ENCODE measurements at regions not wholly inside any gene's neighbourhood (a gene's known extent, or its start where the extent isn't known, plus 50 kb on each side); places are given as distances from the start of the nearest gene placed in this dataset.

DNA sequence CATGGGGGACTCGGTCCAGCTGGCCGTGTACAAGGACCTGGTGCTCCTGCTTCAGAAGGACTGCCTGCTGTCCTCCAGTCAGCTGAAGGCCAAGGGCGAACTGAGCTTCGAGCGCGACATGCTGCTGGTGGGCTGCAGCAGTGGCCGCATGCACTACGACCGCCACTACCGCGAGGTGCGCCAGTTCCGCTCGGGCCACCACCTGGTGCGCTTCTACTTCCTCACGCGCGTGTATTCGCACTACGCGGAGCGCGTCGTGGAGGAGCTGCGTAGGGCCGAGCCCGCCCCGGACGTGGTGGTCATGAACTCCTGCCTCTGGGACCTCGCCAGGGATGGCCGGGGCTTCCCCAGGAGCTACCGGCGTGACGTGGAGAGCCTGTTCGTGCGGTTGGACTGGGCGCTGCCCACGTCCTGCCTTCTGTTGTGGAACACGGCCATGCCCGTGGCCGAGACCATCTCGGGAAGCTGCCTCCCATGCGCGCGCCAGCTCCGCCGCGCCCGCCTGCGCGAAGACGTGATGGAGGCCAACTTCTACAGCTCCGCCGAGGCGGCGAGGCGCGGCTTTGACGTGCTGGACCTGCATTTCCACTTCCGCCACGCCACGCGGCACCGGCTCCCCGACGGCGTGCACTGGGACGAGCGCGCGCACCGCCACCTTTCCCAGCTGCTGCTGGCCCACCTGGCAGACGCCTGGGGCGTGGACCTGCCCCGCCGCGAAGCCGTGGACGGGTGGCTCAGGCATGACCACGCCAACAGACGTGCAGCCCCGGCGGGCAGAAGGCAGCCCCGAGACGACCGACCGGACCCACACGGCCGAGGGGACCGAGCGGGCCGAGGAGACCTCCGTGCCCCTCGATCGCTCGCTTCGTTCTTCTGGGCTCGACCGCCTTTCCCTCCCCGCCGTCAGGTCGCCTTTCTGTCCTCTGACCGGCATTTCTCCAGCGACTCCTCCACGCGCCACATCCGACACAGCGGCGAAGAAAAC lies 293.9 kb upstream of the ERBB4 start:
- TF ChIP-seq, protein P1, sequence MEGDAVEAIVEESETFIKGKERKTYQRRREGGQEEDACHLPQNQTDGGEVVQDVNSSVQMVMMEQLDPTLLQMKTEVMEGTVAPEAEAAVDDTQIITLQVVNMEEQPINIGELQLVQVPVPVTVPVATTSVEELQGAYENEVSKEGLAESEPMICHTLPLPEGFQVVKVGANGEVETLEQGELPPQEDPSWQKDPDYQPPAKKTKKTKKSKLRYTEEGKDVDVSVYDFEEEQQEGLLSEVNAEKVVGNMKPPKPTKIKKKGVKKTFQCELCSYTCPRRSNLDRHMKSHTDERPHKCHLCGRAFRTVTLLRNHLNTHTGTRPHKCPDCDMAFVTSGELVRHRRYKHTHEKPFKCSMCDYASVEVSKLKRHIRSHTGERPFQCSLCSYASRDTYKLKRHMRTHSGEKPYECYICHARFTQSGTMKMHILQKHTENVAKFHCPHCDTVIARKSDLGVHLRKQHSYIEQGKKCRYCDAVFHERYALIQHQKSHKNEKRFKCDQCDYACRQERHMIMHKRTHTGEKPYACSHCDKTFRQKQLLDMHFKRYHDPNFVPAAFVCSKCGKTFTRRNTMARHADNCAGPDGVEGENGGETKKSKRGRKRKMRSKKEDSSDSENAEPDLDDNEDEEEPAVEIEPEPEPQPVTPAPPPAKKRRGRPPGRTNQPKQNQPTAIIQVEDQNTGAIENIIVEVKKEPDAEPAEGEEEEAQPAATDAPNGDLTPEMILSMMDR (IDR thresholded peaks at IDR 0.05; ENCODE audit: insufficient read depth, low read depth, low read length, missing control alignments) = no peak
- no peak for DNase-seq (ENCODE audit: low read depth)
- no peak overlapping the region for H3K4me3 ChIP-seq (ENCODE audit: low read length)

DNA sequence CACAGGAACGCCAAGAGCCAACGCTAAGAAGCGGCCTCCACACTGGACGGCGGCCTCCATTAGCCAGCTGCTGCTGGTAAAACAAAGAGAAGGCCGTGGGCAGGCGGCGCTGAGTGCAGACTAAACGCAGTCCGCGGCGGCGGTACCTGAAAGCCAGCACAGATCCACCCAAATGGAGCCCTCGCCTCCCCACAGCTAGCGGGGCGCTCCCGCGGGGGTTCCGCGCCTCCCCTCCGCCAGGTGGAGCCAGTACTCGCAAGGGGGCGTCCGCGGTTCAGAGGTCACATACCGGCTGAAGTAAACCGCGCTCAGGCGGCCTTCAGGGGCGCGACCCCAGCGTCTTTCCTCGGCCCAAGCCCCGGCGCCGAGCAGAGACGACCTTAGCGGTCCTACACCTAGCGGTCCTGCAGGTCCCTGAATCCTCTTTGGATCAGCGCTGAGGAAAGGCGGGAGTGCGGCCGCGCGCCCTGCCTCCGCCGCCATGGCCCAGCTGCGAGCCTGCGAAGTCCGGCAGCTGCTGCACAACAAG lies 293.1 kb upstream of the ERBB4 start:
- TF ChIP-seq, protein P1 (IDR thresholded peaks at IDR 0.05; ENCODE audit: insufficient read depth, low read depth, low read length, missing control alignments) = no peak
- no peak overlapping the region for H3K4me3 ChIP-seq (ENCODE audit: low read length)
- no peak for DNase-seq (ENCODE audit: low read depth)

DNA sequence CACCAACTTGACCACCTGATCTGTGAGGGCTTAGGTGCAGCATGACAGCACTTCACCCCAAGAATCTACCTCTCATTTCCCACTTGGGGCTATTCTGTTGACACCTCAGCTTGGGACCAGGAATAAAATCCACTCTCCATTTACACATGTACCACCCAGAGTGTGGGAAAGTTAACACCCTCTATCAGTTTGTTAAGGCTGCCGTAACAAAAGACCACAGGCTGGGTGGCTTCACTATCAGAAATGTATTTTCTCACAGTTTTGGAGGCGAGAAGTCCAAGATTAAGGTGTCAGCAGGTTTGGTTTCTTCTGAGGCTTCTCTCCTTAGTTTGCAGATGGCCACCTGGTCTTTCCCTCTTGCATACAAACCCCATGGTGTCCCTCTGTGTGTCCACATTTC lies 277.7 kb upstream of the ERBB4 start:
- no peak overlapping the region for H3K4me3 ChIP-seq (ENCODE audit: low read length)
- TF ChIP-seq, protein P1 (IDR thresholded peaks at IDR 0.05; ENCODE audit: insufficient read depth, low read depth, low read length, missing control alignments) = no peak
- DNase-seq (ENCODE audit: low read depth) = no peak

DNA sequence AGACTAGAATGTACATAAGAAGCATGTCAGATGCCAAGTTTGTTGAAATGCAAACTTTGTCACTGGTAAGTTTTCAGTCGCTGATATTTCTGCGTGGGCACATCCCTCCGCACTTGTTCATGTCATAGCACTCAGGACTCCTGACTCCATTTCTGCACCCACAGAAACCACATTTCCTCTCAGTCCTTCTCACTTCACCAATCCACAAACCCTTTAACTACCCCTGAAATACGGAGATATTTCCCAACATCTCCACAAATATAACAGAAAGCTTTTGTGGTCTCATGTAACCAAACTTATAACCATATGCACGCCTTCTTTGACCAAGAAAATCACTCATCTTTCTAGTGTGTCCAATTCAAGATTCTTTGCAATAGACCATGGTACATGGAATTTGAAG lies 276.9 kb upstream of the ERBB4 start:
- no peak for DNase-seq (ENCODE audit: low read depth)
- TF ChIP-seq, protein P1 (IDR thresholded peaks at IDR 0.05; ENCODE audit: insufficient read depth, low read depth, low read length, missing control alignments) = no peak
- no peak overlapping the region for H3K4me3 ChIP-seq (ENCODE audit: low read length)

DNA sequence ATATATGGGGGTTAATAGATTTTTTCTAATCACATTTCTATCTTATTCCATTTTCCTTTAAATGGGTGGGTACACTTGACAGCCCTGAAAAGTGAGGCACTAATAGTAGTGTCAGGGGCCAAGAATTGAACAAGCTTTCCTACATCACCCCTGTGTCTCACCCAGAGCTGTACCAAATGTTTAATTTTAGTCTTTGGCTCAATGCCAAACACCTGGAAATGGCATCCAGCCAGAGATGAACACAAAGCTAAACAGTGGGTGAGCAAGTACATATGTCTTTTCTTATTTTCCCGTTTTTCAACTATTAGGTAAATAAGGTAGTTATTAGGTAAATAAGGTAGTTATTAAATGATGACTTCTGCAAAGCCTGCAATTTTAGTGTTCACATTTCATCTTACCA lies 276.3 kb upstream of the ERBB4 start:
- H3K4me3 ChIP-seq (ENCODE audit: low read length) = no peak overlapping the region
- peak; percentile 29 for DNase-seq (ENCODE audit: low read depth)
- TF ChIP-seq, protein P1 (IDR thresholded peaks at IDR 0.05; ENCODE audit: insufficient read depth, low read depth, low read length, missing control alignments) = no peak

DNA sequence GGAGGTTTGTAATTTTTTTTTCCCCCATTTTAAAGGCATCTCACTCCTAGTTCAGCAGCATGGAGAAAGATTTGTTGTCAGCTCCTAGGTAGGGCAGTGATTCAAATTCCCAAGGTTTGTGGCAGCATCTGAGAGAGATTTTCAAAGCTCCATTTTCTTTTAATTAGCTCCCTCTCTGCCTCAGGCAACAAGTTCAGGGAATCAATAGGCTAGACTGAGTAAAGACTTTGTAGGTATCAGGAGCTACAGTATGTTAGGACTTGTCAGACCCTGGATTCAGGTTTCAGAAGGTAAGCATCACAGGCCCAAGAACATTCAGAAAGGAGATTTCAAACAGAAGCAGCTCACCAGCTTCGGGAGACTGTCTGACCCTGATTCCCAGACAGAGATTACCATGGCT lies 273.3 kb upstream of the ERBB4 start:
- TF ChIP-seq, protein P1 (IDR thresholded peaks at IDR 0.05; ENCODE audit: insufficient read depth, low read depth, low read length, missing control alignments) = no peak
- no peak overlapping the region for H3K4me3 ChIP-seq (ENCODE audit: low read length)
- DNase-seq (ENCODE audit: low read depth) = peak; percentile 2

All from epithelial cell of esophagus (primary cell).